ENCODE measurements at regions not wholly inside any gene's neighbourhood (a gene's known extent, or its start where the extent isn't known, plus 50 kb on each side); places are given as distances from the start of the nearest gene placed in this dataset.

DNA sequence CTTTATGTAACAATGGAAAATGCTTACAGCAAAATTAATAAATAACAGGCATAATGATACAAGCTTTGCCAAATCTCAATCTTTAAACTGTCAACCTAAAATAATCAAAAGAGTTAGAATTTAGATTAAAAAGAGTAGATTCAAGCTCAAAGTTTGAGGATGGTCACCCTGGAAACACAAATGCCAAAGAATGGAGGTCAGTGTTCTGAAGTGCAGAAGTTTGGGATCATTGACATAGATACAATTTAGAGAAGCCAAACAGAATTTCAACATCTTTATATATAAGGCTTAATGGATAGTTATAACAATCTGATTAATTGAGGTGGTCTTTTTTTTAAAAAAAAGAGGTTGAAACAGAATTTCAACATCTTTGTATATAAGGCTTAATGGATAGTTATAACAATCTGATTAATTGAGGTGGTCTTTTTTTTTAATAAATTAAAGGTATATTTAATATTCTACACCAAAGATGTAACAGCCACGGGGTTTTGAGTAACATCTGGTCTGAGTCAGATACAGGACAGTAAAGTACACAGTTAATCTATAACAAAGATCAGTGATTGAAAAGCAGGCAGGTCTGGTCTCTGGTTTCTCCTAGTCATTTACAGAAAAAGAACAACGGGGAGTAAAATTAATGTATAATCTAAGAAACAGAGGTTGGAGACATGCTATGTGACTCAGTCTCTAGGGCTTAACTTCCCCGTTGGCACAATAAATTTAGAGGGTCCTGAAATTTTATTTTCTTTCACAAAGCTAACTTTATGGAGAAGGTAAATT is 490.7 kb downstream of the GBE1 start:
- TF ChIP-seq, protein P1, sequence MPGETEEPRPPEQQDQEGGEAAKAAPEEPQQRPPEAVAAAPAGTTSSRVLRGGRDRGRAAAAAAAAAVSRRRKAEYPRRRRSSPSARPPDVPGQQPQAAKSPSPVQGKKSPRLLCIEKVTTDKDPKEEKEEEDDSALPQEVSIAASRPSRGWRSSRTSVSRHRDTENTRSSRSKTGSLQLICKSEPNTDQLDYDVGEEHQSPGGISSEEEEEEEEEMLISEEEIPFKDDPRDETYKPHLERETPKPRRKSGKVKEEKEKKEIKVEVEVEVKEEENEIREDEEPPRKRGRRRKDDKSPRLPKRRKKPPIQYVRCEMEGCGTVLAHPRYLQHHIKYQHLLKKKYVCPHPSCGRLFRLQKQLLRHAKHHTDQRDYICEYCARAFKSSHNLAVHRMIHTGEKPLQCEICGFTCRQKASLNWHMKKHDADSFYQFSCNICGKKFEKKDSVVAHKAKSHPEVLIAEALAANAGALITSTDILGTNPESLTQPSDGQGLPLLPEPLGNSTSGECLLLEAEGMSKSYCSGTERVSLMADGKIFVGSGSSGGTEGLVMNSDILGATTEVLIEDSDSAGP (CRISPR knock-in tag; IDR thresholded peaks at IDR 0.05), result no peak
- no peak for TF ChIP-seq RAD21 (CRISPR knock-in tag; conservative IDR thresholded peaks at IDR 0.05 in 1 of 2, IDR thresholded peaks at IDR 0.05 in 1 of 2)

Measured in K562 (cell line).